Ovary (tissue), 7 donors: ENCODE measurements at regions not wholly inside any gene's neighbourhood (a gene's known extent, or its start where the extent isn't known, plus 50 kb on each side); places are given as distances from the start of the nearest gene placed in this dataset.

Experiments used
- DNase-seq, 5 donors: peaks; one replicate each; pipeline ENCODE4 v3.0.0-alpha.2; 2019 to 2020
- H3K27ac ChIP-seq, 2 donors: fragments of 200-600 bp; one replicate each; pipeline versions ENCODE4 v1.5.1 to v1.8.0; 2019 to 2022
- H3K27me3 ChIP-seq: fragments of 200-600 bp; one replicate; pipeline ENCODE4 v1.8.0; 2022
- H3K36me3 ChIP-seq: fragments of 200-600 bp; sonication (generic); one replicate; pipeline ENCODE4 v1.5.1; 2019
- H3K4me1 ChIP-seq: one replicate; pipeline ENCODE4 v1.8.1; 2013; ENCODE audit warnings: mild to moderate bottlenecking, moderate library complexity; ENCODE audit not compliant: insufficient read depth
- H3K4me3 ChIP-seq: fragments of 200-600 bp; sonication (generic); one replicate; pipeline ENCODE4 v1.5.1; 2017
- H3K9me3 ChIP-seq, 2 donors: fragments of 200-600 bp in 1 of 2; sonication (generic) in 1 of 2; one replicate each; pipeline versions ENCODE4 v1.5.1 to v1.8.1; 2013 to 2019; ENCODE audit warnings: mild to moderate bottlenecking in 1 of 2, moderate library complexity in 1 of 2
- EP300 ChIP-seq: sonication (generic); formaldehyde crosslinking; IDR thresholded peaks from one replicate; pipeline ENCODE4 v1.6.1; 2017; ENCODE audit warnings: antibody characterized with exemption
- POLR2A ChIP-seq: fragments of 450-650 bp; IDR thresholded peaks from one replicate; pipeline ENCODE4 v1.6.1; 2017; ENCODE audit warnings: antibody characterized with exemption, mild to moderate bottlenecking, moderate library complexity
- WGBS, 3 donors: extraction: QIAGEN DNeasy Blood & Tissue Kit in 1 of 3; methylation state at CpG; one replicate each; pipeline versions ENCODE4 v1.1.5 to v1.1.7; 2013 to 2017; 5-methylcytosine and 5-hydroxymethylcytosine counted together
- intact Hi-C, 4 donors: fragments of 100-400 bp; cut with DNase I; formaldehyde crosslinking; loops; one replicate each; pipeline versions ENCODE4 v1.11.0 to v1.15.1; 2022 to 2023
- TF ChIP-seq, protein P1 (sequence below), 3 donors: fragments of 450-650 bp in 2 of 3; fragments of 200-600 bp in 1 of 3; IDR thresholded peaks; one replicate each; pipeline versions ENCODE4 v1.5.1 to v1.8.0; 2016 to 2022; ENCODE audit warnings: antibody characterized with exemption in 3 of 3, mild to moderate bottlenecking in 1 of 3
- donor health status: DM: no; HTN: no; CAD: no; lungs with moderate emphysema.
- donor health status: DM: no; HTN: no; CAD: no.
- donor health status: Bipolar disorder and iron deficiency.
- donor health status: DM: no; HTN: no; CAD: no.
- donor health status: DM: yes; HTN: yes; CAD: no.

DNA sequence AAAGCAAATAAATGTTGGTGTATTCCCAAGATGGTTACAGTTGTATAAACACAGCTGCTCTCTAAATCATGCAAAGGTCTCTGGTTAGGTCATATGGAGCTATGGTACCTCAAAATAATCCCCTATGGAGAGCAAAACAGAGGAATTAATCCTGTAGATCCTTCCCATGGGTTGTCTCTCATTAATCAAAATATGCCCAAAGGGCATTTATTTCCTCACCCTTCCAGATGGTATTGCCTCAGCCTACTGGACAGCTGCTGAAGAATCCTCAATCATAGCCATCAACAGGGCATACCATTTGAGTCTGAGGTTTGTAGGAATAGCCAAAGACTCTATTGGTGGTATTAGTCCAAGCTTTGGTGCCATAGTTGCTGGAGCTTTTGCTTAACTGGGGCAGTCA, 360.9 kb downstream of the RPL10L start:
- intact Hi-C loops: loop anchor here in 1 of 4 donors (10.0 kb wide), 1 partner anchor 76 kb away; no protein-coding TSS in a partner anchor
- TF ChIP-seq, protein P1, sequence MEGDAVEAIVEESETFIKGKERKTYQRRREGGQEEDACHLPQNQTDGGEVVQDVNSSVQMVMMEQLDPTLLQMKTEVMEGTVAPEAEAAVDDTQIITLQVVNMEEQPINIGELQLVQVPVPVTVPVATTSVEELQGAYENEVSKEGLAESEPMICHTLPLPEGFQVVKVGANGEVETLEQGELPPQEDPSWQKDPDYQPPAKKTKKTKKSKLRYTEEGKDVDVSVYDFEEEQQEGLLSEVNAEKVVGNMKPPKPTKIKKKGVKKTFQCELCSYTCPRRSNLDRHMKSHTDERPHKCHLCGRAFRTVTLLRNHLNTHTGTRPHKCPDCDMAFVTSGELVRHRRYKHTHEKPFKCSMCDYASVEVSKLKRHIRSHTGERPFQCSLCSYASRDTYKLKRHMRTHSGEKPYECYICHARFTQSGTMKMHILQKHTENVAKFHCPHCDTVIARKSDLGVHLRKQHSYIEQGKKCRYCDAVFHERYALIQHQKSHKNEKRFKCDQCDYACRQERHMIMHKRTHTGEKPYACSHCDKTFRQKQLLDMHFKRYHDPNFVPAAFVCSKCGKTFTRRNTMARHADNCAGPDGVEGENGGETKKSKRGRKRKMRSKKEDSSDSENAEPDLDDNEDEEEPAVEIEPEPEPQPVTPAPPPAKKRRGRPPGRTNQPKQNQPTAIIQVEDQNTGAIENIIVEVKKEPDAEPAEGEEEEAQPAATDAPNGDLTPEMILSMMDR (IDR thresholded peaks at IDR 0.05): no peak
- TF ChIP-seq EP300 (no peak), POLR2A (no peak)
- no peaks in the 10 kb centered on the region for H3K9me3 ChIP-seq
- DNase-seq: no peak
- H3K4me3 ChIP-seq: no peak overlapping the region
- H3K36me3 ChIP-seq: no peaks in the 10 kb centered on the region
- H3K4me1 ChIP-seq: no peaks in the 10 kb centered on the region
- no peak overlapping the region for H3K27ac ChIP-seq
- H3K27me3 ChIP-seq: no peaks in the 10 kb centered on the region

DNA sequence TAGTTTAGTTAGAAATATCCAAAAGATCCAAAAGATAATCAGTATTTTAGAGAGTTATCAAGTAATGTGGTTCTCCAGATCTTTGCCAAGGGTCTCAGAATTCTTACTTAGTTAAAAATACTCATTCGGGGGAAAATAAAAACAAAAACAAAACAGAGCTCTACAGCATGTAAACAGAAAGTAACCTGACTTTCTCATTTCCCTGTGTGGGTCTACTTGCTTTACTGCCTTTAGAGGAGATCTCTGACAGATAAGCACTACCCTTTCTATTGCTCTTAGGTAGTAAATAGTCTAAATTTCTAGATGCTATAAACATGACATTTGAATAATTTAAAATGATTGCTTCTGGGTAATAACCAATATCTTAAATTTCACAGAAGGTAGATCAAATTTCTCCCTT, 371.8 kb downstream of the RPL10L start:
- WGBS, 3 donors: 44 to 49% (median 47%) methylated on average over 1 of the region's 1 CpG

DNA sequence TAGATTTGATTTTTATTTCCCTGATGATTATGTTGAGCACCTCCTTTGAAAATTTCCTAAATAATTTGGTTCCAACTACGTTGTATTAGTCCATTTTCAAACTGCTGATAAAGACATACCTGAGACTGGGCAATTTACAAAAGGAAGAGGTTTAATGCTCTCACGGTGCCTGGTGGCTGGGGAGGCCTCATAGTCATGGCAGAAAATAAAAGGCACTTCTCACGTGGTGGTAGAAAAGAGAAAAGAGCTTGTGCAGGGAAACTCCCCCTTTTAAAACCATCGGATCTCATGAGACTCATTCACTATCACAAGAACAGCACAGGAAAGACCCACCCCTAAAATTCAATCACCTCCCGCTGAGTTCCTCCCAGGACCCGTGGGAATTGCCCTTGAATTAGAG, 372.3 kb downstream of the RPL10L start:
- intact Hi-C loops: no loop called here
- Histone ChIP-seq H3K9me3 (no peaks in the 10 kb centered on the region), H3K36me3 (no peaks in the 10 kb centered on the region), H3K4me1 (no peaks in the 10 kb centered on the region), H3K27me3 (no peaks in the 10 kb centered on the region), H3K27ac (no peak overlapping the region), H3K4me3 (no peak overlapping the region)
- WGBS, 3 donors: 63 to 72% (median 72%) methylated on average over 6 of the region's 6 CpGs
- TF ChIP-seq POLR2A (no peak), EP300 (no peak)
- TF ChIP-seq, protein P1 (IDR thresholded peaks at IDR 0.05): no peak
- no peak for DNase-seq

More for the DNA sequence above, 371.8 kb downstream of the RPL10L start:
- no peaks in the 10 kb centered on the region for H3K36me3 ChIP-seq
- TF ChIP-seq EP300: no peak
- TF ChIP-seq POLR2A: no peak
- TF ChIP-seq, protein P1 (IDR thresholded peaks at IDR 0.05): no peak
- no peak for DNase-seq
- no peak overlapping the region for H3K27ac ChIP-seq
- no peaks in the 10 kb centered on the region for H3K27me3 ChIP-seq
- H3K4me1 ChIP-seq: no peaks in the 10 kb centered on the region
- intact Hi-C loops: no loop called here
- H3K9me3 ChIP-seq: no peaks in the 10 kb centered on the region
- H3K4me3 ChIP-seq: no peak overlapping the region

DNA sequence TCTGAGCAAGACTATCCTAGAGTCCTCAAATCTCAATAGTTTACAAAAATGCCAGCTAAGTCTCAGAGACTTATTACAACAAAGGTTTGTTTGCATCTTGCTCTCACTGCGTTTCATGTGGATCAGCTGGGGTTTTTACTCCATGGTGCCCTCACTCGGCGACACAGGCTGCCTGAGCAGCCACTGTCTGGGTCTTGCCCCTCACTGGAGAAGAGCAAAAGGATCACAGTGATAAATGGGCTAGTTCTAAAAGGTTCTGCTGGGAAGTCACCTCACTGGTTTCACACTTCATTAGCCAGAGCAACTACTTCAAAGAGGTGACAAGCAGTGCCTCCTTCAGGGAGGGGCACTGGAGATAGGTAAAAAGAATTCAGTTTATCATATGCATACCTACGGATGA, 392.0 kb downstream of the RPL10L start:
- intact Hi-C loops: no loop called here
- Histone ChIP-seq H3K9me3 (no peaks in the 10 kb centered on the region), H3K27me3 (no peaks in the 10 kb centered on the region), H3K4me1 (no peaks in the 10 kb centered on the region), H3K27ac (no peak overlapping the region), H3K4me3 (no peak overlapping the region), H3K36me3 (no peaks in the 10 kb centered on the region)
- WGBS, 3 donors: 70 to 83% (median 80%) methylated on average over 4 of the region's 4 CpGs
- DNase-seq: no peak
- TF ChIP-seq EP300: no peak
- no peak for TF ChIP-seq POLR2A
- TF ChIP-seq, protein P1 (IDR thresholded peaks at IDR 0.05): no peak

DNA sequence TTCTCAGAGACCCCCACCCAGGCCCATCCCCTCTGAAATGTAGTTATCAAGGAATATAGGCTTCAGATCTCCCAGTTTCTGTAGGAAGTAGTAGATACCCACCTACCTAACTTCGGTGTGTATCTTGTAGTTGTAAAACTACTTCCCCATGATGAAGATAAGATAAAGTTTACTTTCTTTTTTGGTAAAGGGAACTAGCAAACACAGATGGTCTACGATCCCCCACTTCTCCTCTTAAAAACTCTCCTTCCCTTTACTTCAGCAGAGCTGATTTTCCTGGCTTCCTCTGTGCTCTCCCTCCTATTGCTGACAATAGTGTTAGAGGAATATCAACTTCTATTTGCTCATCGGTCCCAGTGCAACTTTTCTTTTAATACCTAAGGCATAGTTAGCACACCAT, 395.2 kb downstream of the RPL10L start:
- Histone ChIP-seq H3K27ac (no peak overlapping the region), H3K27me3 (no peaks in the 10 kb centered on the region), H3K36me3 (no peaks in the 10 kb centered on the region), H3K4me3 (no peak overlapping the region), H3K4me1 (no peaks in the 10 kb centered on the region), H3K9me3 (no peaks in the 10 kb centered on the region)
- DNase-seq: no peak
- intact Hi-C loops: no loop called here
- 74 to 93% (median 87%) methylated on average over 3 of the region's 3 CpGs for WGBS, 3 donors
- TF ChIP-seq POLR2A (no peak), EP300 (no peak)
- TF ChIP-seq, protein P1 (IDR thresholded peaks at IDR 0.05): no peak
